HEK293 (cell line): ENCODE measurements at regions not wholly inside any gene's neighbourhood (a gene's known extent, or its start where the extent isn't known, plus 50 kb on each side); places are given as distances from the start of the nearest gene placed in this dataset.

Experiments used
- CTCF ChIP-seq: fragments of 450-650 bp; formaldehyde crosslinking; IDR thresholded peaks from 2 replicates; pipeline ENCODE4 v1.5.1; 2016; ENCODE audit warnings: missing biosample characterization, missing genetic modification characterization
- ZNF112 ChIP-seq: fragments of 450-650 bp; formaldehyde crosslinking; IDR thresholded peaks from 2 replicates; pipeline ENCODE4 v1.5.0; 2017; ENCODE audit warnings: missing biosample characterization, missing genetic modification characterization
- ZNF24 ChIP-seq: fragments of 450-650 bp; formaldehyde crosslinking; IDR thresholded peaks from 2 replicates; pipeline ENCODE4 v1.5.1; 2016; ENCODE audit warnings: missing biosample characterization, missing genetic modification characterization
- ZNF274 ChIP-seq, 2 experiments: fragments of 200-500 bp in 1 of 2; fragments of 450-650 bp in 1 of 2; sonication (Bioruptor generic) in 1 of 2; formaldehyde crosslinking in 1 of 2; IDR thresholded peaks; 2 replicates each; pipeline versions ENCODE4 v1.5.1 to v1.6.1; 2014 to 2016; ENCODE audit warnings: borderline replicate concordance in 1 of 2, inconsistent platforms in 1 of 2, low read length in 1 of 2, missing biosample characterization in 1 of 2, missing genetic modification characterization in 1 of 2
- TF ChIP-seq, protein P1 (sequence below): IDR thresholded peaks from 2 replicates; pipeline ENCODE4 v1.6.1; 2011; ENCODE audit warnings: mild to moderate bottlenecking, low read depth, low read length, borderline replicate concordance
- TF ChIP-seq, protein P2 (sequence below): fragments of 450-650 bp; formaldehyde crosslinking; IDR thresholded peaks from 2 replicates; pipeline ENCODE4 v1.5.1; 2016; ENCODE audit warnings: missing biosample characterization, missing genetic modification characterization
- TF ChIP-seq, protein P3 (sequence below): fragments of 450-650 bp; formaldehyde crosslinking; IDR thresholded peaks from 2 replicates; pipeline ENCODE4 v1.5.1; 2016; ENCODE audit warnings: missing biosample characterization, missing genetic modification characterization
- TF ChIP-seq, protein P4 (sequence below): fragments of 450-650 bp; formaldehyde crosslinking; IDR thresholded peaks from 2 replicates; pipeline ENCODE4 v1.5.1; 2016; ENCODE audit warnings: missing biosample characterization, missing genetic modification characterization, borderline replicate concordance

- no peak for TF ChIP-seq ZNF112
- TF ChIP-seq, protein P1, sequence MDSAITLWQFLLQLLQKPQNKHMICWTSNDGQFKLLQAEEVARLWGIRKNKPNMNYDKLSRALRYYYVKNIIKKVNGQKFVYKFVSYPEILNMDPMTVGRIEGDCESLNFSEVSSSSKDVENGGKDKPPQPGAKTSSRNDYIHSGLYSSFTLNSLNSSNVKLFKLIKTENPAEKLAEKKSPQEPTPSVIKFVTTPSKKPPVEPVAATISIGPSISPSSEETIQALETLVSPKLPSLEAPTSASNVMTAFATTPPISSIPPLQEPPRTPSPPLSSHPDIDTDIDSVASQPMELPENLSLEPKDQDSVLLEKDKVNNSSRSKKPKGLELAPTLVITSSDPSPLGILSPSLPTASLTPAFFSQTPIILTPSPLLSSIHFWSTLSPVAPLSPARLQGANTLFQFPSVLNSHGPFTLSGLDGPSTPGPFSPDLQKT, result no peak
- TF ChIP-seq CTCF, result no peak
- TF ChIP-seq, protein P2, sequence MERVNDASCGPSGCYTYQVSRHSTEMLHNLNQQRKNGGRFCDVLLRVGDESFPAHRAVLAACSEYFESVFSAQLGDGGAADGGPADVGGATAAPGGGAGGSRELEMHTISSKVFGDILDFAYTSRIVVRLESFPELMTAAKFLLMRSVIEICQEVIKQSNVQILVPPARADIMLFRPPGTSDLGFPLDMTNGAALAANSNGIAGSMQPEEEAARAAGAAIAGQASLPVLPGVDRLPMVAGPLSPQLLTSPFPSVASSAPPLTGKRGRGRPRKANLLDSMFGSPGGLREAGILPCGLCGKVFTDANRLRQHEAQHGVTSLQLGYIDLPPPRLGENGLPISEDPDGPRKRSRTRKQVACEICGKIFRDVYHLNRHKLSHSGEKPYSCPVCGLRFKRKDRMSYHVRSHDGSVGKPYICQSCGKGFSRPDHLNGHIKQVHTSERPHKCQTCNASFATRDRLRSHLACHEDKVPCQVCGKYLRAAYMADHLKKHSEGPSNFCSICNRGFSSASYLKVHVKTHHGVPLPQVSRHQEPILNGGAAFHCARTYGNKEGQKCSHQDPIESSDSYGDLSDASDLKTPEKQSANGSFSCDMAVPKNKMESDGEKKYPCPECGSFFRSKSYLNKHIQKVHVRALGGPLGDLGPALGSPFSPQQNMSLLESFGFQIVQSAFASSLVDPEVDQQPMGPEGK (tag by site-specific recombination), result no peak
- TF ChIP-seq, protein P3, sequence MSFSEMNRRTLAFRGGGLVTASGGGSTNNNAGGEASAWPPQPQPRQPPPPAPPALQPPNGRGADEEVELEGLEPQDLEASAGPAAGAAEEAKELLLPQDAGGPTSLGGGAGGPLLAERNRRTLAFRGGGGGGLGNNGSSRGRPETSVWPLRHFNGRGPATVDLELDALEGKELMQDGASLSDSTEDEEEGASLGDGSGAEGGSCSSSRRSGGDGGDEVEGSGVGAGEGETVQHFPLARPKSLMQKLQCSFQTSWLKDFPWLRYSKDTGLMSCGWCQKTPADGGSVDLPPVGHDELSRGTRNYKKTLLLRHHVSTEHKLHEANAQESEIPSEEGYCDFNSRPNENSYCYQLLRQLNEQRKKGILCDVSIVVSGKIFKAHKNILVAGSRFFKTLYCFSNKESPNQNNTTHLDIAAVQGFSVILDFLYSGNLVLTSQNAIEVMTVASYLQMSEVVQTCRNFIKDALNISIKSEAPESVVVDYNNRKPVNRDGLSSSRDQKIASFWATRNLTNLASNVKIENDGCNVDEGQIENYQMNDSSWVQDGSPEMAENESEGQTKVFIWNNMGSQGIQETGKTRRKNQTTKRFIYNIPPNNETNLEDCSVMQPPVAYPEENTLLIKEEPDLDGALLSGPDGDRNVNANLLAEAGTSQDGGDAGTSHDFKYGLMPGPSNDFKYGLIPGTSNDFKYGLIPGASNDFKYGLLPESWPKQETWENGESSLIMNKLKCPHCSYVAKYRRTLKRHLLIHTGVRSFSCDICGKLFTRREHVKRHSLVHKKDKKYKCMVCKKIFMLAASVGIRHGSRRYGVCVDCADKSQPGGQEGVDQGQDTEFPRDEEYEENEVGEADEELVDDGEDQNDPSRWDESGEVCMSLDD (tag by site-specific recombination), result no peak
- TF ChIP-seq ZNF274 (IDR thresholded peaks at IDR 0.05; ENCODE audit: low read length), result no peak
- no peak for TF ChIP-seq ZNF274 (tag by site-specific recombination; IDR thresholded peaks at IDR 0.05; ENCODE audit: borderline replicate concordance)
- no peak for TF ChIP-seq ZNF24 (tag by site-specific recombination)
- TF ChIP-seq, protein P4, sequence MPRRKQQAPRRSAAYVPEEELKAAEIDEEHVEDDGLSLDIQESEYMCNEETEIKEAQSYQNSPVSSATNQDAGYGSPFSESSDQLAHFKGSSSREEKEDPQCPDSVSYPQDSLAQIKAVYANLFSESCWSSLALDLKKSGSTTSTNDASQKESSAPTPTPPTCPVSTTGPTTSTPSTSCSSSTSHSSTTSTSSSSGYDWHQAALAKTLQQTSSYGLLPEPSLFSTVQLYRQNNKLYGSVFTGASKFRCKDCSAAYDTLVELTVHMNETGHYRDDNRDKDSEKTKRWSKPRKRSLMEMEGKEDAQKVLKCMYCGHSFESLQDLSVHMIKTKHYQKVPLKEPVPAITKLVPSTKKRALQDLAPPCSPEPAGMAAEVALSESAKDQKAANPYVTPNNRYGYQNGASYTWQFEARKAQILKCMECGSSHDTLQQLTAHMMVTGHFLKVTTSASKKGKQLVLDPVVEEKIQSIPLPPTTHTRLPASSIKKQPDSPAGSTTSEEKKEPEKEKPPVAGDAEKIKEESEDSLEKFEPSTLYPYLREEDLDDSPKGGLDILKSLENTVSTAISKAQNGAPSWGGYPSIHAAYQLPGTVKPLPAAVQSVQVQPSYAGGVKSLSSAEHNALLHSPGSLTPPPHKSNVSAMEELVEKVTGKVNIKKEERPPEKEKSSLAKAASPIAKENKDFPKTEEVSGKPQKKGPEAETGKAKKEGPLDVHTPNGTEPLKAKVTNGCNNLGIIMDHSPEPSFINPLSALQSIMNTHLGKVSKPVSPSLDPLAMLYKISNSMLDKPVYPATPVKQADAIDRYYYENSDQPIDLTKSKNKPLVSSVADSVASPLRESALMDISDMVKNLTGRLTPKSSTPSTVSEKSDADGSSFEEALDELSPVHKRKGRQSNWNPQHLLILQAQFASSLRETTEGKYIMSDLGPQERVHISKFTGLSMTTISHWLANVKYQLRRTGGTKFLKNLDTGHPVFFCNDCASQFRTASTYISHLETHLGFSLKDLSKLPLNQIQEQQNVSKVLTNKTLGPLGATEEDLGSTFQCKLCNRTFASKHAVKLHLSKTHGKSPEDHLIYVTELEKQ (tag by site-specific recombination), result no peak
These were observed 59.8 kb downstream of the SIX1 start for GRCh38 chr14:60589442-60589841.
